Urinary bladder (tissue), 3 donors: ENCODE measurements at regions not wholly inside any gene's neighbourhood (a gene's known extent, or its start where the extent isn't known, plus 50 kb on each side); places are given as distances from the start of the nearest gene placed in this dataset.

Experiments
- DNase-seq: peaks from one replicate; pipeline ENCODE4 v3.0.0-alpha.2; 2015; ENCODE audit errors: extremely low spot score
- H3K27ac ChIP-seq: one replicate; pipeline ENCODE4 v1.5.1; 2013; ENCODE audit warnings: low read depth, mild to moderate bottlenecking, moderate library complexity
- H3K36me3 ChIP-seq: one replicate; pipeline ENCODE4 v1.6.1; 2013; ENCODE audit warnings: mild to moderate bottlenecking, moderate library complexity; ENCODE audit not compliant: insufficient read depth
- H3K4me1 ChIP-seq: one replicate; pipeline ENCODE4 v1.6.1; 2013; ENCODE audit warnings: mild to moderate bottlenecking, moderate library complexity; ENCODE audit not compliant: insufficient read depth
- H3K4me3 ChIP-seq: one replicate; pipeline ENCODE4 v1.5.1; 2013; ENCODE audit warnings: low read depth, low read length
- WGBS: extraction: QIAGEN DNeasy Blood & Tissue Kit; methylation state at CpG from one replicate; pipeline ENCODE4 v1.1.7; 2013; 5-methylcytosine and 5-hydroxymethylcytosine counted together
- donor health status: healthy with polysubstance abuse.
- donor health status: healthy.

GRCh38 chrX:42967681-42968300, 189.8 kb upstream of the PPP1R2C start:
- 61% methylated on average over 2 of the region's 2 CpGs for whole genome bisulfite sequencing

GRCh38 chrX:42973321-42973720, 195.4 kb upstream of the PPP1R2C start:
- no peak overlapping the region for H3K27ac ChIP-seq
- no peaks in the 10 kb centered on the region for H3K36me3 ChIP-seq
- no peaks in the 10 kb centered on the region for H3K4me1 ChIP-seq
- no peak for DNase-seq
- WGBS, result 77% methylated on average over 2 of the region's 2 CpGs
- H3K4me3 ChIP-seq, result no peak overlapping the region

More at GRCh38 chrX:42967681-42968300, 189.8 kb upstream of the PPP1R2C start:
- Histone ChIP-seq H3K4me1 (no peaks in the 10 kb centered on the region), H3K4me3 (no peak overlapping the region), H3K36me3 (no peaks in the 10 kb centered on the region), H3K27ac (no peak overlapping the region)
- DNase-seq, result no peak

DNA sequence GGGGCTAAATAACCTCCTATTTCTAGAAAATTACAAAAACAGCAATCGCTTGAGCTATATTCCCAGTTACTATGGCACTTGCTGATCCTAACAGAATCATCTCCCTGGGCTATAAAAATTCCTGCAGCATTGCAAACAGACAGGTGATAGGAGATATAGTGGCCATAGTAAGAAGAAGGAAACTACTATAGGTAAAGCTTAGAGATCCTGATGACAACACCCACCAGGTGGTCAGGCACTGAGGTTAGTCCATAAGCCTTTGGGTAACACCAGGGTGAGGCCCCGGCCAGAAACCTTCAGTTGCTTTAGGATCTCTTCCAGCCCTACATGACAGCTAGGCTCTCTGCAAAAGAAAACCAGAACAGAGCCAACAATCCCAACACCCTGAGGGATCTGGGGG, 197.9 kb upstream of the PPP1R2C start:
- 80% methylated on average over 2 of the region's 2 CpGs for WGBS
- Histone ChIP-seq H3K36me3 (no peaks in the 10 kb centered on the region), H3K27ac (no peak overlapping the region), H3K4me1 (no peaks in the 10 kb centered on the region), H3K4me3 (no peak overlapping the region)
- no peak for DNase-seq

GRCh38 chrX:42976746-42977366, 198.9 kb upstream of the PPP1R2C start:
- no peak overlapping the region for H3K27ac ChIP-seq
- no peaks in the 10 kb centered on the region for H3K36me3 ChIP-seq
- DNase-seq, result no peak
- WGBS, result 54% methylated on average over 2 of the region's 2 CpGs
- no peak overlapping the region for H3K4me3 ChIP-seq
- H3K4me1 ChIP-seq, result no peaks in the 10 kb centered on the region

DNA sequence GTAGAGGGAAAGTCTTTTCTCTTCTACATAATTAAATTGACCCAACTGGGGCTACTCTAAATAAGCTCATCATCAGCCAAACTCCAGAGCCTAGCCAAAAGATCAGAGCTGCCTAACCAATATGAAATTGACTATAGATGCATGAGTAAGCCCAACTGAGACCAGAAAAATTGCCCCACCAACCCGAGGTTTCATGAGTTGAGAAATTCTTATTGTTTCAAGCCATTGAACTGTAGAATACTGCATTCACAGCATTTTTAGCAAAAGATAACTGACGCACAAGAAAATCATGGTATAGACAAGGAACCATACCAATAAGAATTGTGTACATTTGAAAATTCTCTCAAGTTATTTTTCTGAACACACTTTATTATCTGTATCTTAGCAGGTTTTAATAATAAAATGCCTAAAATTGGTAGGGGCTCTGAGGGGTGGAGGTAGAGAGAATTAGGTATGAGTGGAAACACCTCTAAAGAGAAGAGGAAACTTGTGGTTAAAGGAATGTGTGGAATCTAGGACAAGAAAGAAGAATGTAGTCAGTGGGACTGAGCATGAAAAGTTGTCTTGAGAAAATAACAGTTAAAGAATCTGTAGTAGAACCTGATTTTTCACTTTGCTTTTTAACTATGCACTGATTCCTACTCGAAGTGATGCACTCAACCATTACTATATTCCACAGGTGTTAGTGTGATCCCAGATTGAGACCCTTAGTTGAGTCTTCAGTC, 200.9 kb upstream of the PPP1R2C start:
- H3K36me3 ChIP-seq, result no peaks in the 10 kb centered on the region
- H3K4me3 ChIP-seq, result no peak overlapping the region
- no peaks in the 10 kb centered on the region for H3K4me1 ChIP-seq
- DNase-seq, result no peak
- WGBS, result 83% methylated on average over 3 of the region's 3 CpGs
- no peak overlapping the region for H3K27ac ChIP-seq

- H3K27ac ChIP-seq, result no peak overlapping the region
- no peaks in the 10 kb centered on the region for H3K36me3 ChIP-seq
- WGBS, result 81% methylated on average over 1 of the region's 1 CpG
- DNase-seq, result no peak
- no peak overlapping the region for H3K4me3 ChIP-seq
- H3K4me1 ChIP-seq, result no peaks in the 10 kb centered on the region
These were observed 210.7 kb upstream of the PPP1R2C start for GRCh38 chrX:42988700-42989099.

GRCh38 chrX:42992199-42992943, 214.4 kb upstream of the PPP1R2C start:
- WGBS, result 64% methylated on average over 3 of the region's 3 CpGs
- Histone ChIP-seq H3K36me3 (no peaks in the 10 kb centered on the region), H3K4me3 (no peak overlapping the region), H3K27ac (no peak overlapping the region), H3K4me1 (no peaks in the 10 kb centered on the region)
- DNase-seq, result no peak

GRCh38 chrX:42996861-42997260, 218.9 kb upstream of the PPP1R2C start:
- no peak for DNase-seq
- Histone ChIP-seq H3K4me1 (no peaks in the 10 kb centered on the region), H3K27ac (no peak overlapping the region), H3K4me3 (no peak overlapping the region), H3K36me3 (no peaks in the 10 kb centered on the region)
- WGBS, result 45% methylated on average over 3 of the region's 3 CpGs

DNA sequence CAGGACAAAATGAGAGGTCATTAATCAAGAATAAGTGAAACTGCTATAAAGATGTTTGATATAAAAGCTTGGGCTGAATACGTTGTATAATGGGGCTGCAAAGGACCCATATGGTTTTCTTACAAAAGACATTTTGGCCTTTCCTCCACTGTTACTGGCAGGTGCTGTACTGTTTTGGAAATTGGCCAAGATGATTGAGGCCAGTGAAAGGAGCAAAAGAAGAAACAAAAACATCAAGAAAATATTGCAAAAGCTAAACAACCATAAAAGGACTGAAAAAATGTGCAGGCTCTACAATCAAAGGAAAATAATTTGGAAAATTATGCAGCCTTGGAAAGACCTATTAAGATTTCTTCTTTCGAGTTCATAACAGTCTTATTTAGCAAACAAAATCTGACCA, 222.2 kb upstream of the PPP1R2C start:
- DNase-seq, result no peak
- WGBS, result 45% methylated on average over 2 of the region's 2 CpGs
- Histone ChIP-seq H3K36me3 (no peaks in the 10 kb centered on the region), H3K27ac (no peak overlapping the region), H3K4me3 (no peak overlapping the region), H3K4me1 (no peaks in the 10 kb centered on the region)

- H3K4me1 ChIP-seq, result no peaks in the 10 kb centered on the region
- H3K36me3 ChIP-seq, result no peaks in the 10 kb centered on the region
- 78% methylated on average over 4 of the region's 4 CpGs for WGBS
- H3K4me3 ChIP-seq, result no peak overlapping the region
- H3K27ac ChIP-seq, result no peak overlapping the region
- no peak for DNase-seq
These were observed 224.7 kb upstream of the PPP1R2C start for GRCh38 chrX:43002526-43003203.

DNA sequence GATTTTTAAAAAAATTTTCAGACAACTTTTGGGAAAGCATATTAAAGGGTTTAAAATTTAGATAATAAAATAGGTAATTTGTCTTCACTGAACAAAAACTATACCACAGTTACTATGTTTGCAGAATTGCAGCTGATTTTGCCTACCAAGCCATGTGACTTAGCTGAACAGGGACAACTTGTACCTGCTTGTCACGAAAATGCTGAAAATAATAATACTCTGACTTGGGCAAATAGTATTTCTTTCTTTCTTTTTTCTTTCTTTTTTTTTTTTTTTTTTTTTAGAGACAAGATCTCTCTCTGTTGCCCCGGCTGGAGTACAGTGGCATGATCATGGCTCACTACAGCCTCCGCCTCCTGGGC, 225.2 kb upstream of the PPP1R2C start:
- no peak overlapping the region for H3K4me3 ChIP-seq
- WGBS, result 94% methylated on average over 3 of the region's 3 CpGs
- DNase-seq, result no peak

GRCh38 chrX:43003939-43004338, 226.0 kb upstream of the PPP1R2C start:
- Histone ChIP-seq H3K27ac (no peak overlapping the region), H3K36me3 (no peaks in the 10 kb centered on the region), H3K4me1 (no peaks in the 10 kb centered on the region), H3K4me3 (no peak overlapping the region)
- 92% methylated on average over 2 of the region's 2 CpGs for WGBS
- DNase-seq, result no peak

More for the DNA sequence above, 225.2 kb upstream of the PPP1R2C start:
- H3K4me1 ChIP-seq, result no peaks in the 10 kb centered on the region
- H3K27ac ChIP-seq, result no peak overlapping the region
- H3K36me3 ChIP-seq, result no peaks in the 10 kb centered on the region

DNA sequence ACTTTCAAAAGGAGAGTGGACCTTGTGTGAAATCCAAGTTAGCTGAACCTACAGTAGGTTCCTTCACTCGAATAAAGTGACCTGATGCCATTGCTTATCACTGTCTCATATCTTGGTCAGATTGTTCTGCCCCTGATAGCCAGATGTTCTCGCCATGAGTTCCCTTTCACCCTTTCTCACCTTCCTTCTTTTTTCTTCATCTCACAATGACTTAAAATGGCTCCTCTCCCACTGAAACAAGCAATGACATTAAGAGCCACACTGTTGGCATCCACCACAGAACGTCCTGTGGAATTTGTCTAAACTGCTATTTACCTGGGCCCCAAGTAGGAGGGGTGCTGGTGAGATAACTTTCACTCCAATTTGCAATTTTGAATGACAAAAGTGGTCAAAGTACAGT, 227.6 kb upstream of the PPP1R2C start:
- no peaks in the 10 kb centered on the region for H3K4me1 ChIP-seq
- no peaks in the 10 kb centered on the region for H3K36me3 ChIP-seq
- WGBS, result 86% methylated on average over 3 of the region's 3 CpGs

More for the DNA sequence above, 227.6 kb upstream of the PPP1R2C start:
- no peak overlapping the region for H3K27ac ChIP-seq
- no peak for DNase-seq
- no peak overlapping the region for H3K4me3 ChIP-seq
